Thymus (tissue), 11 donors: ENCODE measurements at regions not wholly inside any gene's neighbourhood (a gene's known extent, or its start where the extent isn't known, plus 50 kb on each side); places are given as distances from the start of the nearest gene placed in this dataset.

Experiments used
- DNase-seq, 9 donors: peaks; one replicate each; pipeline ENCODE4 v3.0.0-alpha.2; 2013; ENCODE audit warnings: low spot score in 9 of 9, low read depth in 6 of 9, missing footprints in 1 of 9
- H3K27ac ChIP-seq, 2 donors: one replicate each; pipeline ENCODE4 v1.5.1; 2013; ENCODE audit warnings: control low read depth in 1 of 2, low read depth in 1 of 2, low read length in 1 of 2, mild to moderate bottlenecking in 1 of 2, moderate library complexity in 1 of 2
- H3K27me3 ChIP-seq, 2 donors: one replicate each; pipeline ENCODE4 v1.5.1; 2013; ENCODE audit warnings: low read length in 1 of 2; ENCODE audit not compliant: control insufficient read depth in 2 of 2, insufficient read depth in 1 of 2
- H3K36me3 ChIP-seq, 2 donors: one replicate each; pipeline ENCODE4 v1.5.1; 2013; ENCODE audit warnings: low read length in 1 of 2, mild to moderate bottlenecking in 1 of 2, moderate library complexity in 1 of 2; ENCODE audit not compliant: control insufficient read depth in 2 of 2, insufficient read depth in 2 of 2
- H3K4me1 ChIP-seq, 2 donors: one replicate each; pipeline ENCODE4 v1.5.1; 2013; ENCODE audit warnings: low read length in 2 of 2; ENCODE audit not compliant: control insufficient read depth in 2 of 2, insufficient read depth in 2 of 2
- H3K4me3 ChIP-seq, 2 donors: one replicate each; pipeline ENCODE4 v1.5.1; 2013; ENCODE audit warnings: low read length in 2 of 2, control low read depth in 1 of 2, mild to moderate bottlenecking in 1 of 2
- H3K9me3 ChIP-seq, 2 donors: one replicate each; pipeline ENCODE4 v1.5.1; 2013; ENCODE audit warnings: low read length in 1 of 2, mild to moderate bottlenecking in 1 of 2; ENCODE audit not compliant: control insufficient read depth in 2 of 2, insufficient read depth in 1 of 2
- WGBS: extraction: QIAGEN DNeasy Blood & Tissue Kit; methylation state at CpG from one replicate; pipeline ENCODE4 v1.1.7; 2013; 5-methylcytosine and 5-hydroxymethylcytosine counted together
- donor health status: healthy.

- H3K27ac ChIP-seq = no peak overlapping the region
- 83% methylated on average over 6 of the region's 6 CpGs for WGBS
These were observed 109.9 kb upstream of the CPEB4 start for GRCh38 chr5:173778152-173778782.

GRCh38 chr5:173778784-173779304 lies 109.3 kb upstream of the CPEB4 start:
- Histone ChIP-seq H3K4me1 (peaks cover 0 to 5% of the 10 kb centered on the region in 2 donors), H3K9me3 (no peaks in the 10 kb centered on the region), H3K27me3 (no peaks in the 10 kb centered on the region), H3K36me3 (no peaks in the 10 kb centered on the region), H3K27ac (no peak overlapping the region), H3K4me3 (no peak overlapping the region)
- 50% methylated on average over 5 of the region's 5 CpGs for WGBS
- no peak for DNase-seq

More at GRCh38 chr5:173778152-173778782, 109.9 kb upstream of the CPEB4 start:
- H3K4me1 ChIP-seq = peaks cover 0 to 5% of the 10 kb centered on the region in 2 donors
- H3K36me3 ChIP-seq = no peaks in the 10 kb centered on the region
- no peak for DNase-seq
- no peak overlapping the region for H3K4me3 ChIP-seq
- H3K9me3 ChIP-seq = no peaks in the 10 kb centered on the region
- H3K27me3 ChIP-seq = no peaks in the 10 kb centered on the region

GRCh38 chr5:173780235-173781234 lies 107.6 kb upstream of the CPEB4 start:
- Histone ChIP-seq H3K27me3 (no peaks in the 10 kb centered on the region), H3K36me3 (no peaks in the 10 kb centered on the region), H3K4me3 (no peak overlapping the region), H3K27ac (no peak overlapping the region), H3K4me1 (peaks cover 0 to 5% of the 10 kb centered on the region in 2 donors), H3K9me3 (no peaks in the 10 kb centered on the region)
- no peak for DNase-seq
- 98% methylated on average over 9 of the region's 9 CpGs for WGBS

- Histone ChIP-seq H3K36me3 (no peaks in the 10 kb centered on the region), H3K27me3 (no peaks in the 10 kb centered on the region), H3K27ac (no peak overlapping the region), H3K4me1 (peaks cover 0 to 8% of the 10 kb centered on the region in 2 donors), H3K4me3 (no peak overlapping the region), H3K9me3 (no peaks in the 10 kb centered on the region)
- 81% methylated on average over 4 of the region's 4 CpGs for WGBS
- no peak for DNase-seq
These were observed 106.7 kb upstream of the CPEB4 start for GRCh38 chr5:173781432-173781815.

GRCh38 chr5:173781816-173782670 lies 106.1 kb upstream of the CPEB4 start:
- Histone ChIP-seq H3K36me3 (no peaks in the 10 kb centered on the region), H3K9me3 (no peaks in the 10 kb centered on the region), H3K4me3 (no peak overlapping the region), H3K4me1 (peaks cover 0 to 9% of the 10 kb centered on the region in 2 donors), H3K27ac (no peak overlapping the region), H3K27me3 (no peaks in the 10 kb centered on the region)
- peak; percentile 24 to 72 (median 36) for DNase-seq
- 35% methylated on average over 8 of the region's 8 CpGs for WGBS

- H3K4me3 ChIP-seq = no peak overlapping the region
- no peaks in the 10 kb centered on the region for H3K9me3 ChIP-seq
- no peaks in the 10 kb centered on the region for H3K27me3 ChIP-seq
- peaks cover 0 to 9% of the 10 kb centered on the region in 2 donors for H3K4me1 ChIP-seq
- WGBS = 97% methylated on average over 4 of the region's 4 CpGs
- DNase-seq = no peak
- H3K27ac ChIP-seq = no peak overlapping the region
- H3K36me3 ChIP-seq = no peaks in the 10 kb centered on the region
These were observed 105.5 kb upstream of the CPEB4 start for GRCh38 chr5:173782671-173783101.

GRCh38 chr5:173783371-173783770 lies 104.8 kb upstream of the CPEB4 start:
- Histone ChIP-seq H3K4me1 (peaks cover 0 to 9% of the 10 kb centered on the region in 2 donors), H3K9me3 (no peaks in the 10 kb centered on the region), H3K27ac (no peak overlapping the region), H3K4me3 (no peak overlapping the region), H3K36me3 (no peaks in the 10 kb centered on the region), H3K27me3 (no peaks in the 10 kb centered on the region)
- WGBS = 98% methylated on average over 2 of the region's 2 CpGs
- no peak for DNase-seq

- Histone ChIP-seq H3K27ac (no peak overlapping the region), H3K36me3 (no peaks in the 10 kb centered on the region), H3K4me3 (no peak overlapping the region), H3K27me3 (no peaks in the 10 kb centered on the region), H3K9me3 (no peaks in the 10 kb centered on the region), H3K4me1 (peaks cover 0 to 9% of the 10 kb centered on the region in 2 donors)
- DNase-seq = peak in 1 of 9 donors; percentile 29
- 91% methylated on average over 4 of the region's 4 CpGs for WGBS
These were observed 102.7 kb upstream of the CPEB4 start for GRCh38 chr5:173785400-173785799.
